ENCODE measurements at regions not wholly inside any gene's neighbourhood (a gene's known extent, or its start where the extent isn't known, plus 50 kb on each side); places are given as distances from the start of the nearest gene placed in this dataset.

DNA sequence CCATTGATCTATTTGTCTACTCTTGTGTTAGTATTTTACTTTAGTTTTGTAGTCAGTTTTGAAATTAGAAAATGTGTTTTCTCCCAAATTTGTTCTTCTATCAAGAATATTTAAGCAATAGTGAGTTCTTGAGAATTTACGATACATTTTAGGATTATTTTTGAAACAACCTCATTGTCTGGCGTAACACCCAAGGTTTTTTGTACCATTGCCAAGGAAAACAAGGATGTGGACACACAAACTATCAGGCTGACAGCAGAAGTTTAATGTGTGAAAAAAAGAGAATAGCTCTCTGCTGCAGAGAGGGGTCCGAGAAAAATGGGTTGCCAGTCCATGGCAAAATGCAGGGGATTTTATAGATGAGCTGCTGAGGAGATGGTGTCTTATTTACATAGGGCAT lies 865.1 kb upstream of the CNTN5 start:
- Histone ChIP-seq H3K36me3 (ENCODE audit: insufficient read depth, low read length) (no peaks in the 10 kb centered on the region), H3K4me3 (ENCODE audit: low read length) (no peak overlapping the region), H2AFZ (ENCODE audit: low read depth, low read length) (no peak overlapping the region)

DNA sequence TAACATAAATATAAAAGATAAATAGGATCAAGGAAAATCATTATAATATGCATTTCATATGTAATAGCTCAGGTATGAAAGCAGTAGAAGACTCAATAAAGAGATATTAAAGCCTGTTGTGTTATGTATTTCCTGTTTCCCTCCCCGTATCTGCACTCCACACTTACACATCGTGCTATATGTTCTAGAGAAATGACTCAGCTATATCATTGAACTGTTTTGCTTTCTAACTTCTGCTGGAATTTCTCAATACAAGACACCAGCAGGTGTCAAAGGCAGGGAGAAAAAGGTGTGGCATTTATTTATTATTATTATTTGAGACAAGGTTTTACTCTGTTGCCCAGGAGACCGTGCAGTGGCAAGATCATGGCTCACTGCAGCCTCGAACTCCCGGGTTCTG lies 842.8 kb upstream of the CNTN5 start:
- Histone ChIP-seq H3K4me3 (ENCODE audit: low read length) (no peak overlapping the region), H2AFZ (ENCODE audit: low read depth, low read length) (no peak overlapping the region), H3K9me3 (ENCODE audit: low read length) (no peaks in the 10 kb centered on the region), H3K27me3 (ENCODE audit: insufficient read depth, low read length) (no peaks in the 10 kb centered on the region), H3K36me3 (ENCODE audit: insufficient read depth, low read length) (no peaks in the 10 kb centered on the region), H3K4me1 (ENCODE audit: insufficient read depth, low read length) (no peaks in the 10 kb centered on the region)

More for the DNA sequence above, 865.1 kb upstream of the CNTN5 start:
- no peaks in the 10 kb centered on the region for H3K27me3 ChIP-seq (ENCODE audit: insufficient read depth, low read length)
- H3K4me1 ChIP-seq (ENCODE audit: insufficient read depth, low read length) = no peaks in the 10 kb centered on the region
- H3K9me3 ChIP-seq (ENCODE audit: low read length) = no peaks in the 10 kb centered on the region

GRCh38 chr11:98180511-98180910 lies 840.2 kb upstream of the CNTN5 start:
- H2AFZ ChIP-seq (ENCODE audit: low read depth, low read length) = no peak overlapping the region
- no peak overlapping the region for H3K4me3 ChIP-seq (ENCODE audit: low read length)
- no peaks in the 10 kb centered on the region for H3K36me3 ChIP-seq (ENCODE audit: insufficient read depth, low read length)
- H3K9me3 ChIP-seq (ENCODE audit: low read length) = no peaks in the 10 kb centered on the region
- H3K27me3 ChIP-seq (ENCODE audit: insufficient read depth, low read length) = no peaks in the 10 kb centered on the region
- no peaks in the 10 kb centered on the region for H3K4me1 ChIP-seq (ENCODE audit: insufficient read depth, low read length)

GRCh38 chr11:98180921-98181320 lies 839.8 kb upstream of the CNTN5 start:
- Histone ChIP-seq H3K4me3 (ENCODE audit: low read length) (no peak overlapping the region), H2AFZ (ENCODE audit: low read depth, low read length) (no peak overlapping the region), H3K4me1 (ENCODE audit: insufficient read depth, low read length) (no peaks in the 10 kb centered on the region), H3K36me3 (ENCODE audit: insufficient read depth, low read length) (no peaks in the 10 kb centered on the region), H3K9me3 (ENCODE audit: low read length) (no peaks in the 10 kb centered on the region), H3K27me3 (ENCODE audit: insufficient read depth, low read length) (no peaks in the 10 kb centered on the region)

DNA sequence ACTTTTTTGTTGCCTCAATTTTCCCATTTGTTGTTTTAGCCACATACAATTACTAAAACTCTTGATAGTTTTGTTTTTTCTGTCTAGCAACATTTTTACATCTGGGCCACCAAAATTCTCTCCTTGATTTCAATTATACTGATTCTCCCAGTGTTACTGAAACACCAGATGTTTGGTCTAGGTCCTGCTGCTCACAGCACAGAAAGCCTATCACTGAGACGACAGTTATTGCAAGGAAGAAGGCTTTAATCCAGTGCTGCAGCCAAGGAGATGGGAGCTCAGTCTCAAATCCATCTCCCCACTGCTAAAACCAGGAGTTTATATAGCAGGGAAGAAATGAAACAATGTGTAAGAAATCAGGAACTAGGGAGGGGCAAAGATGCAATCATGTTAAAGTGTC lies 837.7 kb upstream of the CNTN5 start:
- H3K4me3 ChIP-seq (ENCODE audit: low read length) = no peak overlapping the region
- H3K36me3 ChIP-seq (ENCODE audit: insufficient read depth, low read length) = no peaks in the 10 kb centered on the region
- no peak overlapping the region for H2AFZ ChIP-seq (ENCODE audit: low read depth, low read length)
- no peaks in the 10 kb centered on the region for H3K9me3 ChIP-seq (ENCODE audit: low read length)
- no peaks in the 10 kb centered on the region for H3K4me1 ChIP-seq (ENCODE audit: insufficient read depth, low read length)
- no peaks in the 10 kb centered on the region for H3K27me3 ChIP-seq (ENCODE audit: insufficient read depth, low read length)

- Histone ChIP-seq H2AFZ (ENCODE audit: low read depth, low read length) (no peak overlapping the region), H3K36me3 (ENCODE audit: insufficient read depth, low read length) (no peaks in the 10 kb centered on the region), H3K4me1 (ENCODE audit: insufficient read depth, low read length) (no peaks in the 10 kb centered on the region)
Observed at GRCh38 chr11:98185245-98185644, 835.5 kb upstream of the CNTN5 start.

GRCh38 chr11:98194611-98195010 lies 826.1 kb upstream of the CNTN5 start:
- Histone ChIP-seq H3K4me3 (ENCODE audit: low read length) (no peak overlapping the region), H3K27me3 (ENCODE audit: insufficient read depth, low read length) (no peaks in the 10 kb centered on the region), H3K36me3 (ENCODE audit: insufficient read depth, low read length) (no peaks in the 10 kb centered on the region), H2AFZ (ENCODE audit: low read depth, low read length) (no peak overlapping the region), H3K9me3 (ENCODE audit: low read length) (no peaks in the 10 kb centered on the region), H3K4me1 (ENCODE audit: insufficient read depth, low read length) (no peaks in the 10 kb centered on the region)

More at GRCh38 chr11:98185245-98185644, 835.5 kb upstream of the CNTN5 start:
- H3K9me3 ChIP-seq (ENCODE audit: low read length) = no peaks in the 10 kb centered on the region
- no peaks in the 10 kb centered on the region for H3K27me3 ChIP-seq (ENCODE audit: insufficient read depth, low read length)
- H3K4me3 ChIP-seq (ENCODE audit: low read length) = no peak overlapping the region

DNA sequence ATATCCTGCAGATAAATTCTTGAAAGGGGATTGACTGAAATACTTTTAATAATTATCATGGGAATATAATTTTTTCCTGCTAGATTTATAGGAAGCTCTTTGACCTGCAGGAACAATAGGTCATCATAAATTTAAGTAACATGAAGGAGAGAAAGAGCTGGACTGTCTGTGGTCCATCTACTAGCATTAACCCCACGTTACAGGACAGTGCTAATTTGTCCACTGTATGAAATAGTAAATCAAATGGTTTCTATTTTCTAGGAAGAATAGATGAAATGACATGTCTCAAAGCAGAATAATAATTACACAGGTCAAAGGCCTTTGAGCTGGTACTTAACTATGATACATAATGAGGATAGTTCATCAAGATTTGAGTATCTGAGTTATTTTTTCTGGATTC lies 825.4 kb upstream of the CNTN5 start:
- H3K4me3 ChIP-seq (ENCODE audit: low read length) = no peak overlapping the region
- H3K27me3 ChIP-seq (ENCODE audit: insufficient read depth, low read length) = no peaks in the 10 kb centered on the region
- H3K36me3 ChIP-seq (ENCODE audit: insufficient read depth, low read length) = no peaks in the 10 kb centered on the region
- H2AFZ ChIP-seq (ENCODE audit: low read depth, low read length) = no peak overlapping the region
- no peaks in the 10 kb centered on the region for H3K9me3 ChIP-seq (ENCODE audit: low read length)
- H3K4me1 ChIP-seq (ENCODE audit: insufficient read depth, low read length) = no peaks in the 10 kb centered on the region

GRCh38 chr11:98207086-98207485 lies 813.7 kb upstream of the CNTN5 start:
- Histone ChIP-seq H3K27me3 (ENCODE audit: insufficient read depth, low read length) (no peaks in the 10 kb centered on the region), H2AFZ (ENCODE audit: low read depth, low read length) (no peak overlapping the region), H3K4me1 (ENCODE audit: insufficient read depth, low read length) (no peaks in the 10 kb centered on the region), H3K4me3 (ENCODE audit: low read length) (no peak overlapping the region), H3K36me3 (ENCODE audit: insufficient read depth, low read length) (no peaks in the 10 kb centered on the region), H3K9me3 (ENCODE audit: low read length) (no peaks in the 10 kb centered on the region)

- Histone ChIP-seq H3K36me3 (ENCODE audit: insufficient read depth, low read length) (no peaks in the 10 kb centered on the region), H2AFZ (ENCODE audit: low read depth, low read length) (no peak overlapping the region), H3K9me3 (ENCODE audit: low read length) (no peaks in the 10 kb centered on the region), H3K4me1 (ENCODE audit: insufficient read depth, low read length) (no peaks in the 10 kb centered on the region), H3K27me3 (ENCODE audit: insufficient read depth, low read length) (no peaks in the 10 kb centered on the region), H3K4me3 (ENCODE audit: low read length) (no peak overlapping the region)
Observed at GRCh38 chr11:98227278-98227677, 793.5 kb upstream of the CNTN5 start.

DNA sequence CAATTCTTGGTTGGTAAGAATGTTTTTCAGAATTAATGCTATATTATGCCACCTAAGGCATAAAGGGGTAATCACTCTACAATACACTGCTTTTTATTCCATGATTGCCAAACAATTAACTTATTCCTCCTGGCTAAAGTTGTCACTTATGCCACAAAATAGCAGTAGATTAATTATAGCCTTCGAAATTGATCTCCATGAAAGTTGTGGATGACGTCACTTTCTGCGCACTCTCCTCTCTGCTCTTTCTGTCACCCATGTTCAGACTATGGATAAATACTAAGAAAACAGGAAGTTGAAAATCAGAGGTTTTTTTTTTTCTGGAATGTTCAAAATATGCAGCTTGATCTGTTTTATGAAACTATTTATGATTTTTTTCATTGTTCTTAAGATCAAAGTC lies 790.1 kb upstream of the CNTN5 start:
- H3K27me3 ChIP-seq (ENCODE audit: insufficient read depth, low read length) = no peaks in the 10 kb centered on the region
- H3K9me3 ChIP-seq (ENCODE audit: low read length) = no peaks in the 10 kb centered on the region
- H3K4me3 ChIP-seq (ENCODE audit: low read length) = no peak overlapping the region
- no peaks in the 10 kb centered on the region for H3K36me3 ChIP-seq (ENCODE audit: insufficient read depth, low read length)
- no peaks in the 10 kb centered on the region for H3K4me1 ChIP-seq (ENCODE audit: insufficient read depth, low read length)
- no peak overlapping the region for H2AFZ ChIP-seq (ENCODE audit: low read depth, low read length)

- H3K4me1 ChIP-seq (ENCODE audit: insufficient read depth, low read length) = no peaks in the 10 kb centered on the region
- no peaks in the 10 kb centered on the region for H3K9me3 ChIP-seq (ENCODE audit: low read length)
- H3K4me3 ChIP-seq (ENCODE audit: low read length) = no peak overlapping the region
- no peaks in the 10 kb centered on the region for H3K36me3 ChIP-seq (ENCODE audit: insufficient read depth, low read length)
- H3K27me3 ChIP-seq (ENCODE audit: insufficient read depth, low read length) = no peaks in the 10 kb centered on the region
- H2AFZ ChIP-seq (ENCODE audit: low read depth, low read length) = no peak overlapping the region
Observed at GRCh38 chr11:98234698-98235097, 786.1 kb upstream of the CNTN5 start.

DNA sequence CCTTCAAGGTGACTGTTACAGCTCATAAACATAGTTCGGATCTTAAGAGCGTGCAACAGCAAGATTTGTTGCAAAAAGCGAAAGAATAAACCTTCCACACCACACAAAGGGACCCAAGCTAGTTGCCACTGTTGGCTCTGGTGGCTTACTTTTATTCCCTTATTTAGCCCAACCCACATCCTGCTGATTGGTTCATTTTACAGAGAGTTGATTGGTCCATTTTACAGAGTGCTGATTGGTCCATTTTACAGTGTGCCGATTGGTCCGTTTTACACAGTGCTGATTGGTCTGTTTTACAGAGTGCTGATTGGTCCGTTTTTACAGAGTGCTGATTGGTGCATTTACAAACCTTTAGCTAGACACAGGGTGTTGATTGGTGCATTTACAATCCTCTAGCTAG lies 776.9 kb upstream of the CNTN5 start:
- H2AFZ ChIP-seq (ENCODE audit: low read depth, low read length) = no peak overlapping the region
- H3K9me3 ChIP-seq (ENCODE audit: low read length) = no peaks in the 10 kb centered on the region
- no peaks in the 10 kb centered on the region for H3K27me3 ChIP-seq (ENCODE audit: insufficient read depth, low read length)
- no peaks in the 10 kb centered on the region for H3K4me1 ChIP-seq (ENCODE audit: insufficient read depth, low read length)
- no peaks in the 10 kb centered on the region for H3K36me3 ChIP-seq (ENCODE audit: insufficient read depth, low read length)
- no peak overlapping the region for H3K4me3 ChIP-seq (ENCODE audit: low read length)

DNA sequence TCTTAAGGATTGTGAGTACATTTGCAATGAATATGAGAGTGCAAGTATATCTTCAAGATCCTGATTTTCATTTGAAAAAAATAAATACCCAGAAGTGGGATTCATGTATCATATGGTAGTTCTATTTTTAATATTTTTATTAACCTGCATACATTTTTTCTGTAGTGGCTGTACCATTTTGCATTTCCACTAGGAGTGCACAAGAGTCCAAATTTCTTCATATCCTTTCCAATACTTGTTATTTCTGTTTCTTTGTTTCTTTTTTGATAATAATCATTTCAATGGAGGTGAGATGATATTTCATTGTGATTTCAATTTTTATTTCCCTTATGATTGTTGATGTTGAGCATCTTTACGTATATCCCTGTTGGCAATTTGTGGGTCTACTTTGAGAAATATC lies 759.8 kb upstream of the CNTN5 start:
- no peaks in the 10 kb centered on the region for H3K9me3 ChIP-seq (ENCODE audit: low read length)
- no peak overlapping the region for H3K4me3 ChIP-seq (ENCODE audit: low read length)
- no peaks in the 10 kb centered on the region for H3K27me3 ChIP-seq (ENCODE audit: insufficient read depth, low read length)
- no peak overlapping the region for H2AFZ ChIP-seq (ENCODE audit: low read depth, low read length)
- H3K36me3 ChIP-seq (ENCODE audit: insufficient read depth, low read length) = no peaks in the 10 kb centered on the region
- no peaks in the 10 kb centered on the region for H3K4me1 ChIP-seq (ENCODE audit: insufficient read depth, low read length)

Measured in neuron (in vitro differentiated cells).